ENCODE measurements at regions not wholly inside any gene's neighbourhood (a gene's known extent, or its start where the extent isn't known, plus 50 kb on each side); places are given as distances from the start of the nearest gene placed in this dataset.

DNA sequence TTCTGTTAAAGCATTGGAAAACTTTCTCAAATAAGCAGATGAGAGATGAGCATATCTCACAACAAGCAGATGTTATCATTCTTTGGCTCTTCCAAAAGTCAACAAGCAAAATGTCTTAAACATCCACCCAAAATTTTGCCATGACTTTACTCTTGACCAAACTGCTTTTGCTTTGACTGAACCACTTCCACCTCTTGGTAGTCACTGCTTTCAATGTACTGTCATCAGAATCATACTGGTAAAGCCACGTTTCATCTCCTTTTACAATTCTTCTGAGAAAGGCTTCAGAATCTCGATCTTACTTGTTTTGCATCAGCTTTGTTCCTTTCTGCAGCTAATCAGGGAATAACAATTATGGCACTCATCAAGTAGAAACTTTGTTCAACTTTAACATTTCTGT, 498.5 kb upstream of the GJE1 start:
- Mint-ChIP-seq H3K27ac (no peak overlapping the region), H3K36me3 (no peaks in the 10 kb centered on the region), H3K9me3 (peaks cover 0 to 1% (median 0%) of the 10 kb centered on the region in 7 donors), H3K4me1 (no peaks in the 10 kb centered on the region), H3K27me3 (no peaks in the 10 kb centered on the region), H3K4me3 (no peak overlapping the region)
- H3K27me3 ChIP-seq (ENCODE audit: control insufficient read depth, insufficient read depth, low read length), result no peaks in the 10 kb centered on the region
- ATAC-seq (ENCODE audit: low read depth in 2 of 2), result no peak
- no peak overlapping the region for H3K4me3 ChIP-seq (ENCODE audit: low read depth, low read length)
- H3K9me3 ChIP-seq (ENCODE audit: control insufficient read depth in 2 of 2, low read length in 2 of 2), result no peaks in the 10 kb centered on the region
- H3K36me3 ChIP-seq (ENCODE audit: control insufficient read depth, insufficient read depth, low read length), result no peaks in the 10 kb centered on the region
- H3K27ac ChIP-seq (ENCODE audit: insufficient read depth, low read length, poor library complexity, severe bottlenecking), result no peak overlapping the region
- no peaks in the 10 kb centered on the region for H3K4me1 ChIP-seq (ENCODE audit: control insufficient read depth, insufficient read depth, low read length, poor library complexity, severe bottlenecking)
- no peak for DNase-seq

- no peak overlapping the region for H3K4me3 Mint-ChIP-seq
- Histone ChIP-seq H3K9me3 (ENCODE audit: control insufficient read depth in 2 of 2, low read length in 2 of 2) (no peaks in the 10 kb centered on the region), H3K4me3 (ENCODE audit: low read depth, low read length) (no peak overlapping the region), H3K27ac (ENCODE audit: insufficient read depth, low read length, poor library complexity, severe bottlenecking) (no peak overlapping the region), H3K4me1 (ENCODE audit: control insufficient read depth, insufficient read depth, low read length, poor library complexity, severe bottlenecking) (no peaks in the 10 kb centered on the region), H3K27me3 (ENCODE audit: control insufficient read depth, insufficient read depth, low read length) (no peaks in the 10 kb centered on the region), H3K36me3 (ENCODE audit: control insufficient read depth, insufficient read depth, low read length) (no peaks in the 10 kb centered on the region)
- no peaks in the 10 kb centered on the region for H3K36me3 Mint-ChIP-seq
- peaks cover 0 to 2% (median 0%) of the 10 kb centered on the region in 7 donors for H3K9me3 Mint-ChIP-seq
- H3K27ac Mint-ChIP-seq, result no peak overlapping the region
- no peaks in the 10 kb centered on the region for H3K4me1 Mint-ChIP-seq
- DNase-seq, result no peak
- no peak for ATAC-seq (ENCODE audit: low read depth in 2 of 2)
- no peaks in the 10 kb centered on the region for H3K27me3 Mint-ChIP-seq
Observed at GRCh38 chr6:141624301-141624700, 508.4 kb upstream of the GJE1 start.

- H3K27ac Mint-ChIP-seq, result no peak overlapping the region
- Histone ChIP-seq H3K4me1 (ENCODE audit: control insufficient read depth, insufficient read depth, low read length, poor library complexity, severe bottlenecking) (no peaks in the 10 kb centered on the region), H3K9me3 (ENCODE audit: control insufficient read depth in 2 of 2, low read length in 2 of 2) (no peaks in the 10 kb centered on the region), H3K27me3 (ENCODE audit: control insufficient read depth, insufficient read depth, low read length) (no peaks in the 10 kb centered on the region), H3K4me3 (ENCODE audit: low read depth, low read length) (no peak overlapping the region), H3K36me3 (ENCODE audit: control insufficient read depth, insufficient read depth, low read length) (no peaks in the 10 kb centered on the region), H3K27ac (ENCODE audit: insufficient read depth, low read length, poor library complexity, severe bottlenecking) (no peak overlapping the region)
- H3K36me3 Mint-ChIP-seq, result no peaks in the 10 kb centered on the region
- no peaks in the 10 kb centered on the region for H3K27me3 Mint-ChIP-seq
- peaks cover 0 to 4% (median 0%) of the 10 kb centered on the region in 7 donors for H3K9me3 Mint-ChIP-seq
- H3K4me1 Mint-ChIP-seq, result no peaks in the 10 kb centered on the region
- ATAC-seq (ENCODE audit: low read depth in 2 of 2) (no peak), DNase-seq (no peak)
- no peak overlapping the region for H3K4me3 Mint-ChIP-seq
Observed at GRCh38 chr6:141618180-141618581, 514.5 kb upstream of the GJE1 start.

DNA sequence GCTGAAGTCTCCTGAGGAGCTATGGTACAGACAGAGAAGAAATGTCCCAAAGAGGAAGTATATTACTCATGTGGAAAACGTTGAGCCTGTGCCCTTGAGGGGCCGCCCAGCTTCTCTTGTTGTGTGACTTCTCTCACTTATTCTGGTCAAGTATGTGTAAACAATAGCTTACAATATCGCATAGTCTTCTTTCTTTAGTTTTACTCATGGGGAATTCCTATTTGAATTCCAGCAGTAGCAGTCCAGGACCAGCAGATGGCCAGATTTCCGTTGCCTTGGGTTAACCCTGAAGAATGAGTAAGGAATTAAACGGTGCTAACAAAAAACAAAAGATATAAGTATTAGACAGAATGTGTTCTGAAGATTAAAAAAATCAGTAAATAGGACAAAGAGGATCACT, 522.0 kb upstream of the GJE1 start:
- no peaks in the 10 kb centered on the region for H3K36me3 ChIP-seq (ENCODE audit: control insufficient read depth, insufficient read depth, low read length)
- H3K27me3 ChIP-seq (ENCODE audit: control insufficient read depth, insufficient read depth, low read length), result no peaks in the 10 kb centered on the region
- no peaks in the 10 kb centered on the region for H3K4me1 Mint-ChIP-seq
- no peaks in the 10 kb centered on the region for H3K36me3 Mint-ChIP-seq
- H3K9me3 ChIP-seq (ENCODE audit: control insufficient read depth in 2 of 2, low read length in 2 of 2), result no peaks in the 10 kb centered on the region
- H3K27ac ChIP-seq (ENCODE audit: insufficient read depth, low read length, poor library complexity, severe bottlenecking), result no peak overlapping the region
- no peak overlapping the region for H3K4me3 ChIP-seq (ENCODE audit: low read depth, low read length)
- H3K9me3 Mint-ChIP-seq, result peaks cover 0 to 12% (median 3%) of the 10 kb centered on the region in 7 donors
- H3K27me3 Mint-ChIP-seq, result peaks cover 8% of the 10 kb centered on the region
- no peak overlapping the region for H3K27ac Mint-ChIP-seq
- no peak overlapping the region for H3K4me3 Mint-ChIP-seq
- DNase-seq, result no peak
- no peaks in the 10 kb centered on the region for H3K4me1 ChIP-seq (ENCODE audit: control insufficient read depth, insufficient read depth, low read length, poor library complexity, severe bottlenecking)
- ATAC-seq (ENCODE audit: low read depth in 2 of 2), result no peak

- H3K36me3 Mint-ChIP-seq, result no peaks in the 10 kb centered on the region
- no peak overlapping the region for H3K27ac Mint-ChIP-seq
- Histone ChIP-seq H3K27ac (ENCODE audit: insufficient read depth, low read length, poor library complexity, severe bottlenecking) (no peak overlapping the region), H3K4me1 (ENCODE audit: control insufficient read depth, insufficient read depth, low read length, poor library complexity, severe bottlenecking) (no peaks in the 10 kb centered on the region), H3K4me3 (ENCODE audit: low read depth, low read length) (no peak overlapping the region), H3K9me3 (ENCODE audit: control insufficient read depth in 2 of 2, low read length in 2 of 2) (no peaks in the 10 kb centered on the region), H3K36me3 (ENCODE audit: control insufficient read depth, insufficient read depth, low read length) (no peaks in the 10 kb centered on the region), H3K27me3 (ENCODE audit: control insufficient read depth, insufficient read depth, low read length) (no peaks in the 10 kb centered on the region)
- peaks cover 8% of the 10 kb centered on the region for H3K27me3 Mint-ChIP-seq
- no peak overlapping the region for H3K4me3 Mint-ChIP-seq
- ATAC-seq (ENCODE audit: low read depth in 2 of 2) (no peak), DNase-seq (no peak)
- peaks cover 0 to 13% (median 3%) of the 10 kb centered on the region in 7 donors for H3K9me3 Mint-ChIP-seq
- H3K4me1 Mint-ChIP-seq, result no peaks in the 10 kb centered on the region
Observed at GRCh38 chr6:141607956-141608355, 524.8 kb upstream of the GJE1 start.

DNA sequence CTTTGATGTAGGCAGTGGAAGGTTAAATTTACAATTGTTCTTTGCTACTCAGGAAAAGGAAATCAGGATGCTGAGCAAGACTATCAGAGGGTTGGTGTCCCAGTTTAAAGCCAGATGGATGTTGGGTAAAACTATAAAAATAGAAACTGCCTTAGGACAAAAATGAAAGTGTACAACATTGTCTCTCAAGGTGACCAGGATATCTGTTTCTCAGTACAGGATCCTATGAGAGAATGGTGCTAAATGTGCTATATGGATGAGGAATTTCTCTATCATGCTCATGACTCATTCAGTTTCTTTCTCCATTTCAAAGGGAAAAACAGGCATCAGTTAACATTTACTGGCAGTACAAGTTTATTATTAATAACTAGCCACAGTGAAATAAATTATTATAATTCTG, 534.2 kb upstream of the GJE1 start:
- Histone ChIP-seq H3K27me3 (ENCODE audit: control insufficient read depth, insufficient read depth, low read length) (no peaks in the 10 kb centered on the region), H3K36me3 (ENCODE audit: control insufficient read depth, insufficient read depth, low read length) (no peaks in the 10 kb centered on the region), H3K9me3 (ENCODE audit: control insufficient read depth in 2 of 2, low read length in 2 of 2) (no peaks in the 10 kb centered on the region), H3K27ac (ENCODE audit: insufficient read depth, low read length, poor library complexity, severe bottlenecking) (no peak overlapping the region), H3K4me3 (ENCODE audit: low read depth, low read length) (no peak overlapping the region), H3K4me1 (ENCODE audit: control insufficient read depth, insufficient read depth, low read length, poor library complexity, severe bottlenecking) (no peaks in the 10 kb centered on the region)
- no peak for DNase-seq
- Mint-ChIP-seq H3K27me3 (no peaks in the 10 kb centered on the region), H3K27ac (no peak overlapping the region), H3K9me3 (peaks cover 0 to 3% (median 0%) of the 10 kb centered on the region in 7 donors), H3K36me3 (no peaks in the 10 kb centered on the region), H3K4me1 (no peaks in the 10 kb centered on the region), H3K4me3 (no peak overlapping the region)
- ATAC-seq (ENCODE audit: low read depth in 2 of 2), result no peak

DNA sequence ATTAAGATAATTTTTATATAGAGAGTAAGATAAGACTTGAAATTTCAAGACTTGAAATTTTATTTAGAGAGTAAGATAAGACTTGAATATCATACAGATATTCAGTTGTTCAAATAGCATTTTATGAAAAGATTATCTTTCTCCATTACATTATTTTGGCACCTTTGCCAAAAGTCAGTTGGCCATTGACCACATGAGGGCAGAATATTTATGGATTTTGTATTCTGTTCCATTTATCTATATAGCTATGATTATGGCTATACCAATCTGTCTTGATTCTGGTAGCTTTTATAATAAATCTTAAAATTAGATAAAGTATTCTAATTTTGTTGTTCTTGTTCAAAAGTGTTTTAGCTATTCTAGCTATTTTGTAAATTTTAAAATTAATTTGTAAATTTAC, 537.9 kb upstream of the GJE1 start:
- ATAC-seq (ENCODE audit: low read depth in 2 of 2), result no peak
- DNase-seq, result no peak
- Histone ChIP-seq H3K4me1 (ENCODE audit: control insufficient read depth, insufficient read depth, low read length, poor library complexity, severe bottlenecking) (no peaks in the 10 kb centered on the region), H3K4me3 (ENCODE audit: low read depth, low read length) (no peak overlapping the region), H3K27me3 (ENCODE audit: control insufficient read depth, insufficient read depth, low read length) (no peaks in the 10 kb centered on the region), H3K9me3 (ENCODE audit: control insufficient read depth in 2 of 2, low read length in 2 of 2) (no peaks in the 10 kb centered on the region), H3K27ac (ENCODE audit: insufficient read depth, low read length, poor library complexity, severe bottlenecking) (no peak overlapping the region), H3K36me3 (ENCODE audit: control insufficient read depth, insufficient read depth, low read length) (no peaks in the 10 kb centered on the region)
- Mint-ChIP-seq H3K27me3 (no peaks in the 10 kb centered on the region), H3K36me3 (no peaks in the 10 kb centered on the region), H3K4me1 (no peaks in the 10 kb centered on the region), H3K27ac (no peak overlapping the region), H3K9me3 (peaks cover 0 to under 1% (median 0%) of the 10 kb centered on the region in 7 donors), H3K4me3 (no peak overlapping the region)

DNA sequence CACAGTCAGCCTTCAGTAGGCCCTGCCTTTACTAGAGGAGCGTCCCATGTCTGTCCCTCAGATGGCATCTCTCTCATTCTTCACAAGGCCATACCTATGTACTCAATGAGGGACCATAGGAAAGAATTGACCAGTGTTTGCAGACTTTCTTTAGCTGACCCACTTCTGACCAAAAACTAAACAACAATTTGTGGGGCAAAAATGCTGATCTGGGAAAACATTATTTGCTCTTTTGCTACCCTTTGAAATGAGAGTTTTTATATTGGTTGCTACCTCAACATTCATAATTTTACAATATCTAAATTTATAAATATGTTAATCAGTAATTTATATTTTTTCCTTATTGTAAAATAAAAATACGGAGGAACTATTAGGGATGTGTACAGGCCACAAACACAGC, 539.4 kb upstream of the GJE1 start:
- no peak overlapping the region for H3K27ac ChIP-seq (ENCODE audit: insufficient read depth, low read length, poor library complexity, severe bottlenecking)
- no peaks in the 10 kb centered on the region for H3K27me3 ChIP-seq (ENCODE audit: control insufficient read depth, insufficient read depth, low read length)
- Mint-ChIP-seq H3K4me1 (no peaks in the 10 kb centered on the region), H3K27me3 (no peaks in the 10 kb centered on the region), H3K9me3 (no peaks in the 10 kb centered on the region), H3K4me3 (no peak overlapping the region), H3K27ac (peak overlapping the region in 1 of 3 donors; percentile 67), H3K36me3 (no peaks in the 10 kb centered on the region)
- DNase-seq, result no peak
- no peak overlapping the region for H3K4me3 ChIP-seq (ENCODE audit: low read depth, low read length)
- no peaks in the 10 kb centered on the region for H3K36me3 ChIP-seq (ENCODE audit: control insufficient read depth, insufficient read depth, low read length)
- H3K9me3 ChIP-seq (ENCODE audit: control insufficient read depth in 2 of 2, low read length in 2 of 2), result no peaks in the 10 kb centered on the region
- H3K4me1 ChIP-seq (ENCODE audit: control insufficient read depth, insufficient read depth, low read length, poor library complexity, severe bottlenecking), result no peaks in the 10 kb centered on the region
- no peak for ATAC-seq (ENCODE audit: low read depth in 2 of 2)

All from CD4-positive, CD25-positive, alpha-beta regulatory T cell (primary cell).